CD14-positive monocyte (primary cell): ENCODE measurements at regions not wholly inside any gene's neighbourhood (a gene's known extent, or its start where the extent isn't known, plus 50 kb on each side); places are given as distances from the start of the nearest gene placed in this dataset.

ENCODE experiments used
- DNase-seq, 3 donors: peaks; one replicate each; pipeline ENCODE4 v3.0.0-alpha.2; 2011 to 2022
- H2AFZ ChIP-seq: 2 replicates; pipeline ENCODE4 v1.6.0; 2012; ENCODE audit warnings: mild to moderate bottlenecking, low read depth, low read length, inconsistent platforms; ENCODE audit not compliant: insufficient read depth, poor library complexity, severe bottlenecking
- H3K27ac ChIP-seq, 2 donors: 1 replicate in 1 of 2; 2 replicates in 1 of 2; pipeline ENCODE4 v1.5.1; 2012 to 2013; ENCODE audit warnings: low read length in 2 of 2, control low read depth in 1 of 2, inconsistent platforms in 1 of 2, low read depth in 1 of 2, mild to moderate bottlenecking in 1 of 2
- H3K27me3 ChIP-seq, 2 donors: one replicate each; pipeline versions ENCODE4 v1.6.0 to v1.6.1; 2011 to 2013; ENCODE audit warnings: low read length in 2 of 2; ENCODE audit not compliant: control insufficient read depth in 2 of 2, insufficient read depth in 2 of 2
- H3K36me3 ChIP-seq, 2 donors: replicated peaks in 1 of 2; 1 replicate in 1 of 2; 2 replicates in 1 of 2; pipeline versions ENCODE4 v1.5.1 to v1.6.1; 2012 to 2013; ENCODE audit warnings: low read length in 2 of 2, control low read depth in 1 of 2, inconsistent platforms in 1 of 2, mild to moderate bottlenecking in 1 of 2; ENCODE audit not compliant: insufficient read depth in 2 of 2, control insufficient read depth in 1 of 2
- H3K4me1 ChIP-seq, 2 donors: 1 replicate in 1 of 2; 2 replicates in 1 of 2; pipeline versions ENCODE4 v1.5.1 to v1.6.1; 2012 to 2013; ENCODE audit warnings: low read length in 2 of 2, control low read depth in 1 of 2, inconsistent platforms in 1 of 2, mild to moderate bottlenecking in 1 of 2, moderate library complexity in 1 of 2; ENCODE audit not compliant: insufficient read depth in 2 of 2, control insufficient read depth in 1 of 2
- H3K4me2 ChIP-seq: replicated peaks from 2 replicates; pipeline ENCODE3; 2012; ENCODE audit warnings: low read length, moderate library complexity, mild to moderate bottlenecking; ENCODE audit not compliant: poor library complexity, severe bottlenecking; ENCODE audit errors: extremely low read depth
- H3K4me3 ChIP-seq, 3 experiments: fragments of 200-600 bp in 1 of 3; sonication (generic) in 1 of 3; replicated peaks in 1 of 3; 1 replicate in 2 of 3; 2 replicates in 1 of 3; pipeline ENCODE4 v1.5.1; 2011 to 2013; ENCODE audit warnings: low read length in 3 of 3, mild to moderate bottlenecking in 3 of 3, control low read depth in 2 of 3, low read depth in 2 of 3, inconsistent platforms in 1 of 3, moderate library complexity in 1 of 3
- H3K79me2 ChIP-seq: 2 replicates; pipeline ENCODE4 v1.6.0; 2012; ENCODE audit warnings: mild to moderate bottlenecking, control low read depth, inconsistent platforms, low read length, moderate library complexity; ENCODE audit not compliant: insufficient read depth
- H3K9ac ChIP-seq: 2 replicates; pipeline ENCODE4 v1.6.0; 2017; ENCODE audit warnings: low read length, mild to moderate bottlenecking; ENCODE audit not compliant: insufficient read depth, poor library complexity, severe bottlenecking
- H3K9me3 ChIP-seq, 2 donors: replicated peaks in 1 of 2; 1 replicate in 1 of 2; 2 replicates in 1 of 2; pipeline versions ENCODE4 v1.5.1 to v1.6.1; 2012 to 2013; ENCODE audit warnings: low read length in 2 of 2, control low read depth in 1 of 2; ENCODE audit not compliant: control insufficient read depth in 1 of 2, insufficient read depth in 1 of 2
- H4K20me1 ChIP-seq: 2 replicates; pipeline ENCODE4 v1.6.0; 2012; ENCODE audit warnings: mild to moderate bottlenecking, low read length, control low read depth, moderate library complexity; ENCODE audit not compliant: insufficient read depth
- H3K27ac Mint-ChIP-seq, 7 donors: one replicate each; pipeline ENCODE4 v1.8.0; 2020; ENCODE audit warnings: mild to moderate bottlenecking in 7 of 7, mixed read lengths in 7 of 7, moderate library complexity in 6 of 7, inconsistent platforms in 2 of 7
- H3K27me3 Mint-ChIP-seq, 3 donors: one replicate each; pipeline ENCODE4 v1.8.0; 2021 to 2022; ENCODE audit warnings: low read depth in 3 of 3, mild to moderate bottlenecking in 3 of 3, mixed read lengths in 3 of 3, moderate library complexity in 3 of 3, inconsistent platforms in 1 of 3
- H3K36me3 Mint-ChIP-seq, 2 donors: one replicate each; pipeline ENCODE4 v1.8.0; 2020; ENCODE audit warnings: mixed read lengths in 2 of 2, inconsistent platforms in 1 of 2, mild to moderate bottlenecking in 1 of 2
- H3K4me1 Mint-ChIP-seq: one replicate; pipeline ENCODE4 v1.8.0; 2020; ENCODE audit warnings: mild to moderate bottlenecking, mixed read lengths
- H3K4me3 Mint-ChIP-seq, 2 donors: one replicate each; pipeline ENCODE4 v1.8.0; 2020; ENCODE audit warnings: mild to moderate bottlenecking in 2 of 2, mixed read lengths in 2 of 2, moderate library complexity in 1 of 2
- H3K9me3 Mint-ChIP-seq, 7 donors: one replicate each; pipeline ENCODE4 v1.8.0; 2020 to 2022; ENCODE audit warnings: mixed read lengths in 7 of 7, mild to moderate bottlenecking in 6 of 7, moderate library complexity in 6 of 7, inconsistent platforms in 2 of 7
- WGBS: methylation state at CpG from one replicate; pipeline ENCODE4 v1.1.5; 2013; ENCODE audit warnings: missing lambda C conversion rate; ENCODE audit not compliant: insufficient coverage; 5-methylcytosine and 5-hydroxymethylcytosine counted together
- intact Hi-C, 2 donors: fragments of 100-400 bp; cut with micrococcal nuclease; formaldehyde crosslinking; loops; one replicate each; pipeline versions ENCODE4 v1.15.0 to v1.15.1; 2023
- TF ChIP-seq, protein P1 (sequence below): fragments of 200-600 bp; IDR thresholded peaks from one replicate; pipeline ENCODE4 v1.8.0; 2022; ENCODE audit warnings: antibody characterized with exemption, mild to moderate bottlenecking

DNA sequence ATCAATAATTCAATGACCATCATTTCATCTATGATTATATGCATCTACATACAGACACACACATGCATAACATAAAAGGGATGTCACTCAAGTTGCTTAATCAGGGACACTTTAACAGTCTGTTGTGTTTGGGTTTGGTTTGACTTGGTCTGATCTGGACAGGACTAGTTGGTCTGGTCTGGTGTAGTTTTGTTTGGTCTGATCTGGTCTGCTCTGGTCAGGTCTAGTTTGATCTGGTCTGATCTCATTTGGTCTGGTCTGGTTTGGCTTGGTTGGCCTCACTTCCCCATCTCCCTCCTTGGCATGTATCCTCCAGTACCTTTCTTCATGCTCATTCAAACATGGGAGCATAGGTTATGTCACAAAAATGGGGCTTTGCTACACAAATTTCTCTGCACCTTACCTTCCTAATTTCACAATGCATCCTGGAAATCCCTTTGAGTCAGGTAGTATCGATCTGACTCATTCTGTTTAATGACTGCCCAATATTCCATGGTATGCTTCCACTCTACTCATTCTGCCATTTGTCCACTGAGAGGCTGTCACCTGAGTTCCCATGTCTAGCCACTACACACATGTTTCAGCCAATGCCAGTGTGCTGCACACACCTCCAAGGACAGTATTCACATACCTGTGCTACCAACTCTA lies 73.0 kb upstream of the TPM1 start:
- intact Hi-C loops: no loop called here
- no peak for DNase-seq
- peak overlapping the region in 1 of 7 donors; percentile 10 for H3K27ac Mint-ChIP-seq
- TF ChIP-seq, protein P1, sequence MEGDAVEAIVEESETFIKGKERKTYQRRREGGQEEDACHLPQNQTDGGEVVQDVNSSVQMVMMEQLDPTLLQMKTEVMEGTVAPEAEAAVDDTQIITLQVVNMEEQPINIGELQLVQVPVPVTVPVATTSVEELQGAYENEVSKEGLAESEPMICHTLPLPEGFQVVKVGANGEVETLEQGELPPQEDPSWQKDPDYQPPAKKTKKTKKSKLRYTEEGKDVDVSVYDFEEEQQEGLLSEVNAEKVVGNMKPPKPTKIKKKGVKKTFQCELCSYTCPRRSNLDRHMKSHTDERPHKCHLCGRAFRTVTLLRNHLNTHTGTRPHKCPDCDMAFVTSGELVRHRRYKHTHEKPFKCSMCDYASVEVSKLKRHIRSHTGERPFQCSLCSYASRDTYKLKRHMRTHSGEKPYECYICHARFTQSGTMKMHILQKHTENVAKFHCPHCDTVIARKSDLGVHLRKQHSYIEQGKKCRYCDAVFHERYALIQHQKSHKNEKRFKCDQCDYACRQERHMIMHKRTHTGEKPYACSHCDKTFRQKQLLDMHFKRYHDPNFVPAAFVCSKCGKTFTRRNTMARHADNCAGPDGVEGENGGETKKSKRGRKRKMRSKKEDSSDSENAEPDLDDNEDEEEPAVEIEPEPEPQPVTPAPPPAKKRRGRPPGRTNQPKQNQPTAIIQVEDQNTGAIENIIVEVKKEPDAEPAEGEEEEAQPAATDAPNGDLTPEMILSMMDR: no peak
- Histone ChIP-seq H3K4me1 (no peaks in the 10 kb centered on the region), H2AFZ (no peak overlapping the region), H3K79me2 (no peaks in the 10 kb centered on the region), H3K4me3 (no peak overlapping the region), H3K4me2 (no peak overlapping the region), H3K9ac (no peak overlapping the region), H3K27me3 (no peaks in the 10 kb centered on the region), H3K9me3 (no peaks in the 10 kb centered on the region), H4K20me1 (no peaks in the 10 kb centered on the region), H3K27ac (no peak overlapping the region), H3K36me3 (no peaks in the 10 kb centered on the region)
- H3K36me3 Mint-ChIP-seq: no peaks in the 10 kb centered on the region
- 92% methylated on average over 1 of the region's 1 CpG for WGBS
- H3K27me3 Mint-ChIP-seq: peaks cover 2 to 3% (median 3%) of the 10 kb centered on the region in 3 donors
- H3K4me3 Mint-ChIP-seq: no peak overlapping the region
- H3K9me3 Mint-ChIP-seq: peaks cover 0 to 2% (median 0%) of the 10 kb centered on the region in 7 donors
- H3K4me1 Mint-ChIP-seq: no peaks in the 10 kb centered on the region

DNA sequence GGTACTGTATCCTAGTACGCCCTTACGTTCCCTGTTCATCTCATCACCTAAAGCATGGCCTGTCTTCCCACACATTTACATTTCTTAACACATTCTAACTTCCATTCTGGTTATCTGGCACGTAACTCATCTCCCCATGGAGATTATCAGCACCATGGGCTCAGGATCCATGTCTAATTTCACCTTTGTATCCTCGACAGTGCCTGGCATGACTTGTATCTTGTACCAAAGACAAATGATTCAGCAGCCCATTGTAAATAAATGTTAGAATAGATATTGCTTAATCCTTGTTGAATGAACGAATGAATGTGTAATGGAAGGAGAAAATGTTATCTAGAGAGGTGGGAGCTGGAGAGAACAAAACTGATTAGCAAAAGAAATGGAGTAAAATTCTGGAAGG lies 69.7 kb upstream of the TPM1 start:
- Histone ChIP-seq H3K27ac (no peak overlapping the region), H2AFZ (no peak overlapping the region), H3K79me2 (no peaks in the 10 kb centered on the region), H3K9me3 (no peaks in the 10 kb centered on the region), H3K4me1 (no peaks in the 10 kb centered on the region), H3K4me3 (no peak overlapping the region), H3K9ac (no peak overlapping the region), H4K20me1 (no peaks in the 10 kb centered on the region), H3K27me3 (no peaks in the 10 kb centered on the region), H3K4me2 (no peak overlapping the region), H3K36me3 (no peaks in the 10 kb centered on the region)
- 93% methylated on average over 5 of the region's 5 CpGs for WGBS
- peaks cover 0 to 4% (median 1%) of the 10 kb centered on the region in 3 donors for H3K27me3 Mint-ChIP-seq
- DNase-seq: no peak
- no peak overlapping the region for H3K27ac Mint-ChIP-seq
- no peaks in the 10 kb centered on the region for H3K9me3 Mint-ChIP-seq
- H3K36me3 Mint-ChIP-seq: no peaks in the 10 kb centered on the region
- TF ChIP-seq, protein P1: no peak
- H3K4me1 Mint-ChIP-seq: no peaks in the 10 kb centered on the region
- no peak overlapping the region for H3K4me3 Mint-ChIP-seq
- intact Hi-C loops: no loop called here
